ENCODE measurements at regions not wholly inside any gene's neighbourhood (a gene's known extent, or its start where the extent isn't known, plus 50 kb on each side); places are given as distances from the start of the nearest gene placed in this dataset.

- no peak for DNase-seq
These were observed 683.1 kb upstream of the RAB6C start for GRCh38 chr2:129296396-129296795.

- no peak for DNase-seq
These were observed 682.7 kb upstream of the RAB6C start for GRCh38 chr2:129296806-129297205.

- no peak for DNase-seq
These were observed 682.0 kb upstream of the RAB6C start for GRCh38 chr2:129297430-129297829.

DNA sequence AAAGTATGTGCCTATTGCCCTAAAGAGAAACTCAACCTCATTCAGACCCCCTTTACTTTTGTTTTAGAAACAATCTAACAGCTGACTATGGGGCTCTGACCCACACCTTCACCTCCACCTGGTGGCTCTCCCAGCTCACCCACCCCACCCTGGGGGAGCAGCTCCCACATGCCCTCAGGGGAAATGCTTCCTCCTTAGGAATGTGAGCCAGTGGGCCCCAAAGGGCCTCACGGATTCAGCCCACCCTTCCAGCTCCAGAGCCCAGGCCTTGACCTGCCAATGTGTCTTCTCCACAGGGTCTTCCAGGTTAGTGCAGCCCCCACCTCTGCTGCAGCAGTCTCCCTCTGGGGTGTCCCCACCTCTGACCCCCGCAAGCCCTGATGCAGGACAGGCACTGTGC, 680.1 kb upstream of the RAB6C start:
- no peak for DNase-seq

DNA sequence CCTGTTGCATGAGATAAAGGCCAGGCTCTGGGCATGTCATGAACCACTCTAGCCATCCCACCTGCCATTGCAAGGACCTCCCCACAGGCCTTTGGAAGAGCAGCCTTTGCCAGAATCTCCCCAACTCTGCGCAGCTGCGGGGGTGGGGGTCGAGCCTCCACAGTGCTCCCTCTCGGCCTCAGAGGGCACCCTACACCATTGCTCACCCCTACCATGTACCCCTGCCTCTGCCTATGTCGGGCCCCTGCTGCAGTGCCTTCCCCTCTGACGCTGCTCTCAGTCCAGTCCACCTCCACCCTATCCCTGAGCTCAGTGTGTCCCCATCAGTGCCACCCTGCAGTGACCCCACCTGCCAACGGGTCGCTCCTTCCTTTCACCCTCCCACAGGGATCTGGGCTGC, 679.7 kb upstream of the RAB6C start:
- DNase-seq = no peak

- DNase-seq = no peak
These were observed 679.0 kb upstream of the RAB6C start for GRCh38 chr2:129300456-129300855.

DNA sequence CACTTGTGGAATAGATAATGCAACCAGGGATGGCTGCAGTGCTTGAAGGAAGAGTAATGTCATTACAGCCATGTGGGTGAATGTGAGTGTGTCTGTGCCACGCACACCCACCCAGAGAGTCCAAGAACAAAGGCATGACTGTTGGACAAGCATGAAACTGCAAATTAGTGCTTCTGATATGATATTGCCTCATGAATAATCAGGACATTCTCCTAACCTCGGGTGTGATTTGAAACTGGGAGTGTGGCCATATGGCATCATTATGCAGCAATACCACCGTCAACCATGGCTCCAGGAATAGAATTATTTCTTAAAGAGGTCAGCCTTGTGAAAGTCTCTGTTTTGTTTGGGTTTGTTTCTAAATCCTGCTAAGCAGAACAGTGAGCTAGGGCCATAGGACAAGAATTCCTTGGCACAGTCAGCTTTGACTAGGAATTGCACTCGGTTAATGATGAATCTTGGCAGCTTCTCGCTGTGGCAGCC, 678.0 kb upstream of the RAB6C start:
- DNase-seq = no peak

- no peak for DNase-seq
These were observed 677.4 kb upstream of the RAB6C start for GRCh38 chr2:129302106-129302505.

- DNase-seq = no peak
These were observed 676.8 kb upstream of the RAB6C start for GRCh38 chr2:129302561-129303183.

DNA sequence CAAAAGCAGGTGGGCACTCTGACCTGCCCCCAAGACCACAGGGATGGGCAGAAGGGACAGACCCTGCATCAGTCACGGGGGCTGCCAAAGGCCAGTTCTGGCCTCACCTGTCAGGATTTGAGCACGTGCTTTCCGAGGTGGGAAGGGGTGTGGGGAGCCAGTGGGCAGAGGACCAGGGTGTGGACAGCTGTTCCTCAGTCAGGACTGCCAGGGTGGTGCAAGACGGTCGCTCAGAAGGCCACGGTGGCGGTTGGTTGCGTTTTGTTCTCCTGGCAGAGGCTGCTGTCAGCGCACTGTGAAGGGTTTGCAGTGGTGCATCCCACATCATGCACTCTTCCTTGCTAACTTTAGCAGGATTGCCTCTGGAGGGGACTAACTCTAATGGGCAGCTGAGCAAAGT, 665.3 kb upstream of the RAB6C start:
- no peak for DNase-seq

DNA sequence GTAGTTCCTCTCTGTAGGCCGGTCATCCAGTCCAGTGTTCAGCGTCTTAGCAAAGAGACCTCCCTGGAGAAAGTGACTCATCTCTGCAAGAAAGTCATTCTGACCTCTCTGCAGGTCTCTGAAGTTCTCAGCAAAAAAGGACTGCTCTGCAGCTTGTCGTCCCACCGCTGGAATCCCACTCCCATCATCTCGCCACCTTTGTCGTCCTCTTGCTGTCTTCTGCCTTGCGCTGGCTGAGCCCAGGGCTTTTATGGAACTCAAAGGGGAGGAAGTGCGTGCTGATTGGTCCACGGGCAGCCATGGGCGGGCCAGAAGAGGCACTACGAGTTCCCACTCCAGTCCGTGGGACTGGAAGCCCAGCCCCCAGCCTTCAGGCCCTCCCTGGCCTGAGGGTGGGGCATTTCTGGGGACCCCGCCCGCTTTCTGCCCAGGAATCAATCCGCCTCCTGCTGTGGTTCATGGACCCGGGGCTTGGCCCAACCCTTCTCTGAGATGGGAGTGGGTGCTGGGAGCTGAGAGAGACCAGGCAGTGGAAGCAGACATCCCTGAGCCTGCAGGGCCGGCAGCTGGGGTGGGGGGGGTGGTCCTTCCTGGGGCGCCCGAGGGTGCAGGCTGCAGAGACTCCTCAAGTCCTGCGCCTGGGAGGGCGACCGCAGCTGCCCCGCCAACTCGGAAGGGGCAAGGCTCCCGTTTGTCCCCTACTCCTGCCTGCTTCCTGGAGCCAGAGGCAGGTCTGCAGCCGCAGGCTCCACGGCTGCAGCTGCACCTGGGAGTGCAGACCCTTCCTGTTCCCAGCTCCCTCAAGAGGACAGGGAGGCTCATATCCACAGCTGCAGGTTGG, 660.7 kb upstream of the RAB6C start:
- DNase-seq = no peak

DNA sequence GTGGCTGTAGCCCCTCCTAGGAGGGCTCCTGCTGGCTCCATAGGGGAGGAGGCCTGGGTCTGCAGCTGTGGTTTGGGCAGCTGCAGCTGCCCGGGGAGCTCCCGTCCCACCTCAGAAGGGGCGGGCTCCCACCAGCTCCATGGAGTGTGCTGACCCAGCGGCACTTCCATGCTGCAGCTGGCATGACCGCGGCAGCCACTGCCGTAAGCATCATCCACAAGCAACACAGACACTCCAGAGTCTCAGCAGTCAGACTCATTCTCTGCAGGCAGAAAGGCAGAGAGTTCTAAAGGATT, 660.1 kb upstream of the RAB6C start:
- no peak for DNase-seq

DNA sequence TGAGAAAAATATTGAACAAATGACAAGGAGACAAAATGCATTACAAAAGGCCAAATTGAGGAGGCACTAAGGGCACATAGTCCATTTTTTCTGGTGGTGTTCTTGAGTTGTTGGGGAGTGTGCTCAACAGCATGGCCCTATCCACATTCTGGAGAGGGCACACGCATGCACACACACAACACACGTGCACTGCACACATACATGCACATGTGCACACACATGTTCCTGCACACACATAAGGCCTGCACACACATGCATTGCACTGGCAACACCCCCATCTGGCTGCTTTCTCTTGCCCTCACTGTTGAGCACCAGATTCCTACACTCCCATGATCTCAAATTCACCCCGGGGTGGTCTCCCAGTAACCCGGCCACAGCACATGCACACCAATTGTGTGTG, 659.2 kb upstream of the RAB6C start:
- DNase-seq = no peak

GRCh38 chr2:129324349-129324748, 655.1 kb upstream of the RAB6C start:
- no peak for DNase-seq

DNA sequence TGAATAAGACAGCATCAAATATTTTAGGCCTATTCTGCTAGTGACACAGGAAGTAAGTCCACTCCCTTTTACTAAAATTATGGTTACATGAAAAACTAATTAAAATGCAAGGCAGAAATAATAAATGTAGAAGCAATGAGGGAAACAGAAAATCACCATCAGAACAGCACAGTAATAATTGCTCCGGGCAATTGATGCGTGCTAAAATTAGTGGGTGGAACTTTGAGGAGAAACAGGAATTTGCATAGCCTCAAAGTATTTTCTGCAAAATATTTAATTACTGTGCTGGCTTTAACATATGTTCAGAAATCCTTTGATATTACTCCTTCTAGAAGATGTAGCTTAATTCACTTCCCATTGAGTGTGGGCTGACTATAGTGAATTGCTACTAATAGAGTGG, 654.3 kb upstream of the RAB6C start:
- no peak for DNase-seq

DNA sequence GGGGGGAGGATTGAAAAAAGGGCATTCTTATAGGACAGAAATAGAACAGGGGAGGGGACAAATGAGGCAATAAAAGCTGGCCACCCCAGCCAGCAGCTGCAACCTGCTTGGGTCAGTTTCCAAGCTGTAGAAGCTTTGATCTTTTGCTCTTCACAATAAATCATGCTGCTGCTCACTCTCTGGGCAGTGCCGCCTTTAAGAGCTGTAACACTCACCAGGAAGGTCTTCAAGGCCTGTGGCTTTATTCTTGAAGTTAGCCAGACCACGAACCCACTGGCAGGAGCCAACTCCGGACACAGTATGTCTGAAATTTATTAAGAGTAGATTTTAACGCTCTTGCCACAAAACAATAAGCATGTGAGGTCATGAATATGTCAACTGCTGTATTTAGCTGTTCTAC, 649.9 kb upstream of the RAB6C start:
- no peak for DNase-seq

DNA sequence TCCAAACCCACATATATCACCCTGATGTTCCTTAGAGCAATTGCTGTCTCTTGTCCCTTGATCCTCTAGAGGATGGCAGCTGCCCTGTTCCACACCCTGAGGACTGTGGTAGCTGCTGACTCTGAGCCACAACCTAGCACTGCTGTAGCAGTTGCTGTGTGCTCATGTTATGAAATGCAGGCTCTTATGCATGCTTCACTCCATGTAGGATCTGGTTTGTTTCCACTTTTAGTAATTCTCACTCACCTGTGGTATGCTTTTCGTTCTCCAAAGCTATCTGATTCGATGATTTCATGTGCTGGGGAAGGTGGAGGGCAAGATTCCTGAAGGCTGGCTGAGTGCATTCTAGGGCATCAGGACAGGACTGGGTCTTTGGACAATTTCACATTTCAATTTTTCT, 649.0 kb upstream of the RAB6C start:
- no peak for DNase-seq

- no peak for DNase-seq
These were observed 647.8 kb upstream of the RAB6C start for GRCh38 chr2:129331638-129332037.

GRCh38 chr2:129334128-129334527, 645.3 kb upstream of the RAB6C start:
- no peak for DNase-seq

GRCh38 chr2:129334696-129335410, 644.6 kb upstream of the RAB6C start:
- DNase-seq = no peak

DNA sequence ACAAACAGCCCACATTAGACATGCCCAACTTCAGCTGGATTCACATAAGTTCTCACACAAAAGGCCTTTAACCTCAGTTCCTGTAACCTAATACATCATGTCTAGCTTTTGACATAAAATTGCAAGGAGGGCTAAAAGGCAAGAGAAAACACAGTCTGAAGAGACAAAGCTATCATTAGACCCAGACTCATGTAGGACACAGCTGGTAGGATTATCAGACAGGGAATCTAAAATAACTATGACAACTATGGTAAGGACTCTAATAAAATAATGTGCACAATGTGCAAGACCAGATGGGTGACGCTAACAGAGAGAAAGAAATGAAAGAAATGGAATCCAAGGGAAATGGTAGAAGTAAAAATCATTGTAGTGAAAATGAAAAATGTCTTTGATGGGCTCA, 643.2 kb upstream of the RAB6C start:
- DNase-seq = no peak

DNA sequence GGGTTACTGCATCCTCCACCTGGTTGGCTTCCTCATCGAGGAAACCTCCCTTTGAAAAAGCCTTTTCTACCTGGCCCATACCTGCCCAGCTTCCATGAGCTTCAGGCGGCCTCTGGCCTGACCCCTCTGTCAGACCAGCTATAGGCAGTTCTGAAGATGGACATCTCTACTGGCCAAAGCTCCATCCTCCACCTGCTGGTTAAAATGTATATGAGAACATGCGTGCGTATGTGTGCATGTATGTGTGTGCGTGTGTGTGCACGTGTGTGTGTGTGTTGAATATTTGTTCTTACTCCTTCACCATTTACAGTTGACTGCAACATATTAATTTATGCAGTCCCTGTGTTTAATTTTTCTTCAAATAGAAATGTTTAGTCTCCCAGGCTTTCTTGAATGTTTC, 642.4 kb upstream of the RAB6C start:
- no peak for DNase-seq

- no peak for DNase-seq
These were observed 633.9 kb upstream of the RAB6C start for GRCh38 chr2:129345540-129345939.

Data from activated CD8-positive, alpha-beta memory T cell treated with anti-CD3 and anti-CD28 coated beads for 24 hours (primary cell).